ENCODE measurements at regions not wholly inside any gene's neighbourhood (a gene's known extent, or its start where the extent isn't known, plus 50 kb on each side); places are given as distances from the start of the nearest gene placed in this dataset.
"Not testable (repeated sequence)": the region's sequence is repeated elsewhere in the genome, so short reads cannot be mapped to it uniquely, and the experiment has no call there.

DNA sequence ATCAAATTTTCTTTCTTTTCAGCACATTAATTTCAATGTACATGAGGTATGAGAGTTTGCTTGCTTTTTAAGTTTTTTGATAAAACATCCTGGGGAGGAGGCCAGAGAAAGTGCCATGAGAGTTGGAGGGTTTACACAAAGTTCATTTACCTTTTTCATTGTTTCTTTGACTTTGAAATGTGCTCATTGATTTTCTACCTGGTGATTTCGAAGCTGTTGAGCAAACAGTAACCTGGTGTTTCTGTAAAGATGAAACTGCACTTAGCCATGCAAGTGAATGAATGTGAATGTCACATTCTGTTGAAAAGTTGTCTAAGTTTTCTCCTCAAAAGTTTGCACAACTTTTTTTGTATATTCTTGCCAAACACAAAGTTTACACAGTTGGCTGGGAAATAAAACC is 797.0 kb downstream of the METTL4 start:
- Mint-ChIP-seq H3K27ac (no peak overlapping the region), H3K9me3 (no peaks in the 10 kb centered on the region), H3K4me1 (no peaks in the 10 kb centered on the region), H3K36me3 (ENCODE audit: low read depth) (no peaks in the 10 kb centered on the region), H3K4me3 (no peak overlapping the region), H3K27me3 (ENCODE audit: low read depth) (no peaks in the 10 kb centered on the region)
- TF ChIP-seq, protein P1, sequence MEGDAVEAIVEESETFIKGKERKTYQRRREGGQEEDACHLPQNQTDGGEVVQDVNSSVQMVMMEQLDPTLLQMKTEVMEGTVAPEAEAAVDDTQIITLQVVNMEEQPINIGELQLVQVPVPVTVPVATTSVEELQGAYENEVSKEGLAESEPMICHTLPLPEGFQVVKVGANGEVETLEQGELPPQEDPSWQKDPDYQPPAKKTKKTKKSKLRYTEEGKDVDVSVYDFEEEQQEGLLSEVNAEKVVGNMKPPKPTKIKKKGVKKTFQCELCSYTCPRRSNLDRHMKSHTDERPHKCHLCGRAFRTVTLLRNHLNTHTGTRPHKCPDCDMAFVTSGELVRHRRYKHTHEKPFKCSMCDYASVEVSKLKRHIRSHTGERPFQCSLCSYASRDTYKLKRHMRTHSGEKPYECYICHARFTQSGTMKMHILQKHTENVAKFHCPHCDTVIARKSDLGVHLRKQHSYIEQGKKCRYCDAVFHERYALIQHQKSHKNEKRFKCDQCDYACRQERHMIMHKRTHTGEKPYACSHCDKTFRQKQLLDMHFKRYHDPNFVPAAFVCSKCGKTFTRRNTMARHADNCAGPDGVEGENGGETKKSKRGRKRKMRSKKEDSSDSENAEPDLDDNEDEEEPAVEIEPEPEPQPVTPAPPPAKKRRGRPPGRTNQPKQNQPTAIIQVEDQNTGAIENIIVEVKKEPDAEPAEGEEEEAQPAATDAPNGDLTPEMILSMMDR (IDR thresholded peaks at IDR 0.05; ENCODE audit: unreplicated experiment in 3 of 3): no peak

DNA sequence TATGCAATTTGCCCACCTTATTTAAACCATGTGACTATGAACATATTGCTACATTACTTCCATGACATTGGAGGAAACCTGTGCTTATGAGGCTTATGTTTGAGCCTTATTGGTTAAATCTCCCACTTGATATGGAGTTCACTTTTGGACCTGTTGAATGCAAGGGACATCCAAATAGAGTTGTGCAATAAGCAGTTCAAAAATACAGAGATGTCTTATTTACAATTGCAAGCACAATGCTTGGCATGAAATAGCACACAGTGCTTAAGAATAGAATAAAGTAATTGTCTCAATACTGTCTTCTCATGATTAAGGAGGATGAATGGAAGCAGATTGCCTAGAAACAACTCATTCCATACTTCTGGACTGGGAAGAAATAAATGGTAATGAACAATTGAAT is 793.5 kb downstream of the METTL4 start:
- TF ChIP-seq, protein P1 (IDR thresholded peaks at IDR 0.05; ENCODE audit: unreplicated experiment in 3 of 3): no peak
- Mint-ChIP-seq H3K4me3 (no peak overlapping the region), H3K27ac (no peak overlapping the region), H3K36me3 (ENCODE audit: low read depth) (no peaks in the 10 kb centered on the region), H3K9me3 (no peaks in the 10 kb centered on the region), H3K27me3 (ENCODE audit: low read depth) (no peaks in the 10 kb centered on the region), H3K4me1 (no peaks in the 10 kb centered on the region)

GRCh38 chr18:1778496-1779178 is 792.7 kb downstream of the METTL4 start:
- Mint-ChIP-seq H3K27ac (no peak overlapping the region), H3K9me3 (no peaks in the 10 kb centered on the region), H3K4me3 (no peak overlapping the region), H3K27me3 (ENCODE audit: low read depth) (no peaks in the 10 kb centered on the region), H3K4me1 (no peaks in the 10 kb centered on the region), H3K36me3 (ENCODE audit: low read depth) (no peaks in the 10 kb centered on the region)
- TF ChIP-seq, protein P1 (IDR thresholded peaks at IDR 0.05; ENCODE audit: unreplicated experiment in 3 of 3): no peak

DNA sequence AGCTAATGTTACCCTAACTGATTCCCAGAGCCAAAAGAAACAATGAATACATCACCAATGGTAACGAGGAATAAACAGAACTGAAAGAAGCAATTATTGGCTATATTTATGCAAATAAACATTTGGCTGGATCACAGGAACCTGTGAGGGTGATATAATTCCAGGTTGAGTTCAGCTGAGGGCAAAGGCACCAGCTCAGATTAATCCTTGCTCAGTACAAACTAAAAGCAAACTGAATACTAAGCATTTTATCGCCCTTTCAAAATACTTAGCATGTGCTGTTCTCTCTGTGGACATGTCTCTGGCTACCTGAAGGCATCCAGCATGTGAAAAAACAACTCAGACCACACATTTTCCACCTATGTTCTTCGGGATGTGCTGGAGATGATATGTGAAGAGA is 791.7 kb downstream of the METTL4 start:
- TF ChIP-seq, protein P1 (IDR thresholded peaks at IDR 0.05; ENCODE audit: unreplicated experiment in 3 of 3): no peak
- H3K9me3 Mint-ChIP-seq: no peaks in the 10 kb centered on the region
- H3K36me3 Mint-ChIP-seq (ENCODE audit: low read depth): no peaks in the 10 kb centered on the region
- H3K27ac Mint-ChIP-seq: no peak overlapping the region
- no peaks in the 10 kb centered on the region for H3K27me3 Mint-ChIP-seq (ENCODE audit: low read depth)
- no peaks in the 10 kb centered on the region for H3K4me1 Mint-ChIP-seq
- no peak overlapping the region for H3K4me3 Mint-ChIP-seq

GRCh38 chr18:1784113-1784512 is 787.2 kb downstream of the METTL4 start:
- Mint-ChIP-seq H3K4me3 (no peak overlapping the region), H3K9me3 (peaks cover 13% of the 10 kb centered on the region), H3K27me3 (ENCODE audit: low read depth) (no peaks in the 10 kb centered on the region), H3K27ac (no peak overlapping the region), H3K36me3 (ENCODE audit: low read depth) (no peaks in the 10 kb centered on the region), H3K4me1 (no peaks in the 10 kb centered on the region)
- TF ChIP-seq, protein P1 (IDR thresholded peaks at IDR 0.05; ENCODE audit: unreplicated experiment in 3 of 3): no peak

- H3K27me3 Mint-ChIP-seq (ENCODE audit: low read depth); H3K27ac Mint-ChIP-seq; H3K4me3 Mint-ChIP-seq; H3K4me1 Mint-ChIP-seq; H3K36me3 Mint-ChIP-seq (ENCODE audit: low read depth): not testable (repeated sequence)
- H3K9me3 Mint-ChIP-seq: peaks cover 13% of the 10 kb centered on the region
These were observed 785.3 kb downstream of the METTL4 start for GRCh38 chr18:1785980-1786379.

Measured in nephron (organoid).